Spleen (tissue), 7 donors: ENCODE measurements at regions not wholly inside any gene's neighbourhood (a gene's known extent, or its start where the extent isn't known, plus 50 kb on each side); places are given as distances from the start of the nearest gene placed in this dataset.

Source experiments
- POLR2A ChIP-seq, 3 donors: fragments of 450-650 bp; IDR thresholded peaks; one replicate each; pipeline ENCODE4 v1.5.1; 2017; ENCODE audit warnings: antibody characterized with exemption in 3 of 3, mild to moderate bottlenecking in 1 of 3
- TF ChIP-seq, protein P1 (sequence below), 11 experiments: fragments of 200-600 bp in 7 of 11; fragments of 450-650 bp in 4 of 11; sonication (generic) in 4 of 11; IDR thresholded peaks in 8 of 11; conservative IDR thresholded peaks in 3 of 11; 1 replicate in 7 of 11; 2 replicates in 4 of 11; pipeline versions ENCODE4 v1.4.0 to v1.8.0; 2016 to 2021; ENCODE audit warnings: antibody characterized with exemption in 11 of 11, inconsistent platforms in 4 of 11, mild to moderate bottlenecking in 1 of 11
- donor health status: DM: no; HTN: no; CAD: no; lungs with moderate emphysema.
- donor health status: DM: no; HTN: no; CAD: no.
- donor health status: DM: no; HTN: no; CAD: no.

DNA sequence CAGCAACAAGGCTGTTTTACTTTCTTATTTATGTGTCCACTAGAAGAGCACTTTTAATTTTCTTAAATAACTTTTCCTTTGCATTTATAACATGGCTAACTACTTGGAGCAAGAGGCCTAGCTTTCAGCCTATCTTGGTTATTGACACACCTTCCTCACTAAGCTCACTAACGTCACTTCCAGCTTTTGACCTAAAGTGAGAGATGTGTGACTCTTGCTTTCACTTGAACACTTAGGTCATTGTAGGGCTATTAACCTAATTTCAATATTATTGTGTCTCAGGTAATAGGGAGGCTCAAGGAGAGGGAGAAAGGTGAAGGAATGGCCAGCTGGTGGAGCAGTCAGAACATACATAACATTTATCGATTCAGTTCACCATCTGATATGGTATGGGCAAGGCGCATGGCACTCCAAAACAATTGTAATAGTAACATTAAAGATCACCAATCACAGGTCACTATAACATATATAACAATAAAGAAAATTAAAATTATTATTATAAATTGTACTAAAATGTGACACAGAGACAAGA is 95.0 kb upstream of the FAM20C start:
- TF ChIP-seq, protein P1, sequence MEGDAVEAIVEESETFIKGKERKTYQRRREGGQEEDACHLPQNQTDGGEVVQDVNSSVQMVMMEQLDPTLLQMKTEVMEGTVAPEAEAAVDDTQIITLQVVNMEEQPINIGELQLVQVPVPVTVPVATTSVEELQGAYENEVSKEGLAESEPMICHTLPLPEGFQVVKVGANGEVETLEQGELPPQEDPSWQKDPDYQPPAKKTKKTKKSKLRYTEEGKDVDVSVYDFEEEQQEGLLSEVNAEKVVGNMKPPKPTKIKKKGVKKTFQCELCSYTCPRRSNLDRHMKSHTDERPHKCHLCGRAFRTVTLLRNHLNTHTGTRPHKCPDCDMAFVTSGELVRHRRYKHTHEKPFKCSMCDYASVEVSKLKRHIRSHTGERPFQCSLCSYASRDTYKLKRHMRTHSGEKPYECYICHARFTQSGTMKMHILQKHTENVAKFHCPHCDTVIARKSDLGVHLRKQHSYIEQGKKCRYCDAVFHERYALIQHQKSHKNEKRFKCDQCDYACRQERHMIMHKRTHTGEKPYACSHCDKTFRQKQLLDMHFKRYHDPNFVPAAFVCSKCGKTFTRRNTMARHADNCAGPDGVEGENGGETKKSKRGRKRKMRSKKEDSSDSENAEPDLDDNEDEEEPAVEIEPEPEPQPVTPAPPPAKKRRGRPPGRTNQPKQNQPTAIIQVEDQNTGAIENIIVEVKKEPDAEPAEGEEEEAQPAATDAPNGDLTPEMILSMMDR (IDR thresholded peaks at IDR 0.05 in 8 of 11, conservative IDR thresholded peaks at IDR 0.05 in 3 of 11), result no peak
- no peak for TF ChIP-seq POLR2A (IDR thresholded peaks at IDR 0.05)
